ENCODE measurements at regions not wholly inside any gene's neighbourhood (a gene's known extent, or its start where the extent isn't known, plus 50 kb on each side); places are given as distances from the start of the nearest gene placed in this dataset.

DNA sequence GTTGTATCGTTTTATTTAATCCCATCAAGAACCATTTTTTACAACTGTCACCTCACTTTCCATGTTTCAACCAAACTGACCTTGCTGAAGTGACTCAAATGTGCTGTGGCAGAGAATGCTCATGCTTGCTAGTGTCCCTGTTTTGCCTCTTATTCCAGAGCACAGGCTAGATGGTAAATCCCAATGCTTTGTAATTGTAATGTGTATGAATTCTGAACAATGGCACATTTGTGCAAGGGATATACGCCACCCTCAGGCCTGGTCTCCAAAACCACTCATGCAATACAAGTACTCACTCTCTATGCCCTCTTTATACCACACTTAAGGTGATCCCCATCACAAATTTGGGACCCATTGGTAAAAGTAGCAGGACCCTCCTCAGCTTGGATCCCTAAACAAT lies 313.6 kb downstream of the HHIPL2 start:
- in situ Hi-C loops (cut with MboI; ENCODE audit: low sequenced_read_pairs, unreplicated experiment), result no loop called here

DNA sequence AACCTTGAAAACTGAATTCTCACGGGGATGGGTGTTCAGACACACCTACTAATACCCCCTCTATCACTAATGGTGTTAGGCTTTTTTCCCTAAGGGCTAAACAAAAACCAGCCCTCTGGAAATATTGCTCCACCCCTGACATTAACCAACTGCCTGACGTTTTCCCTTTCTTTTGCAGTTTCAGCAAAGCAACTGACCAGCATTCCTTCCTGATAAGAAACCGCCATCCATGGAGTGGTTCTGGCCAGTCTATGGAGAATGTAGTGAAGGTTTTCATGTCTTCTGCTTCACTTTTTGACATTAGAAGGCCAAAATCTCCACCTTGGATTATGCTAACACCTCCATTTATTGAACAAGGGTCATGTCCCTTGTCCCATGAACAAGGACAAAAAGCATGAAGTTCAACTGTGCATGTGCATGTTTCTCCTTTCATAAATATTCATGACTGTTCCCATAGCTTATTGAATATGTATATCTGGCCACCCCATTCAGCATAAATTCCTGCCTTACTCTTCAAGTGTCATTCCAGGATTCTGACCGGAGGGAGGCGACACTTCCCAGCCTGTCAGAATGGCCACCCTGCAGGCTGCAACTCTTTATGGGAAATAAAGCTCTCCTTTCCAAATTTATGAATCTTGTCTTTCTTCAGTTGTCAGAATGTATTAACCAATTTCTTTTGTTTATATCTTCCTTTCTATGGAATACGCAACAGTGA lies 314.3 kb downstream of the HHIPL2 start:
- TF ChIP-seq, protein P1, sequence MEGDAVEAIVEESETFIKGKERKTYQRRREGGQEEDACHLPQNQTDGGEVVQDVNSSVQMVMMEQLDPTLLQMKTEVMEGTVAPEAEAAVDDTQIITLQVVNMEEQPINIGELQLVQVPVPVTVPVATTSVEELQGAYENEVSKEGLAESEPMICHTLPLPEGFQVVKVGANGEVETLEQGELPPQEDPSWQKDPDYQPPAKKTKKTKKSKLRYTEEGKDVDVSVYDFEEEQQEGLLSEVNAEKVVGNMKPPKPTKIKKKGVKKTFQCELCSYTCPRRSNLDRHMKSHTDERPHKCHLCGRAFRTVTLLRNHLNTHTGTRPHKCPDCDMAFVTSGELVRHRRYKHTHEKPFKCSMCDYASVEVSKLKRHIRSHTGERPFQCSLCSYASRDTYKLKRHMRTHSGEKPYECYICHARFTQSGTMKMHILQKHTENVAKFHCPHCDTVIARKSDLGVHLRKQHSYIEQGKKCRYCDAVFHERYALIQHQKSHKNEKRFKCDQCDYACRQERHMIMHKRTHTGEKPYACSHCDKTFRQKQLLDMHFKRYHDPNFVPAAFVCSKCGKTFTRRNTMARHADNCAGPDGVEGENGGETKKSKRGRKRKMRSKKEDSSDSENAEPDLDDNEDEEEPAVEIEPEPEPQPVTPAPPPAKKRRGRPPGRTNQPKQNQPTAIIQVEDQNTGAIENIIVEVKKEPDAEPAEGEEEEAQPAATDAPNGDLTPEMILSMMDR (IDR thresholded peaks at IDR 0.05; ENCODE audit: borderline replicate concordance, control extremely low read depth, extremely low read depth, insufficient read depth, missing control alignments), result no peak
- no peak for DNase-seq (ENCODE audit: low spot score)
- in situ Hi-C loops (cut with MboI; ENCODE audit: low sequenced_read_pairs, unreplicated experiment), result no loop called here

More for the DNA sequence above, 313.6 kb downstream of the HHIPL2 start:
- TF ChIP-seq, protein P1 (IDR thresholded peaks at IDR 0.05; ENCODE audit: borderline replicate concordance, control extremely low read depth, extremely low read depth, insufficient read depth, missing control alignments), result no peak
- DNase-seq (ENCODE audit: low spot score), result no peak

DNA sequence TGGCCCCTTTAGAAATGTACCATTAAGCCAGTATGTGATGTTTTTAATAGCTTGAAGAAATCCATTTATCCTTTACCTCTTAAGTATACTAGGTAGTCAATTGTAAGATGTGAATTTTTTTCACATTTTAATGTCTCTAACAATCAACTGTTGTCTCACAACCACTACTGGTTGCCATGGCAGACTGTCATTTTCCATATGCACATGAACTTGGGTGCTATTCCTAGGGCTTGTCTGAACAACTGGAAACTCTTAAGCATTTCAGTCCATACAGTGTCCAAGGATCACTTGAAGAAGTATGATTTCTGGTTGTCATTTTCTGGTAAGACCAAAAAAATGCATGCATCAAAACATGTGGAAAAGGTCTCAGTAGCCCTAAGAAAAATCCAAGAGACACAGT lies 315.1 kb downstream of the HHIPL2 start:
- TF ChIP-seq, protein P1 (IDR thresholded peaks at IDR 0.05; ENCODE audit: borderline replicate concordance, control extremely low read depth, extremely low read depth, insufficient read depth, missing control alignments), result no peak
- no peak for DNase-seq (ENCODE audit: low spot score)
- in situ Hi-C loops (cut with MboI; ENCODE audit: low sequenced_read_pairs, unreplicated experiment), result no loop called here

DNA sequence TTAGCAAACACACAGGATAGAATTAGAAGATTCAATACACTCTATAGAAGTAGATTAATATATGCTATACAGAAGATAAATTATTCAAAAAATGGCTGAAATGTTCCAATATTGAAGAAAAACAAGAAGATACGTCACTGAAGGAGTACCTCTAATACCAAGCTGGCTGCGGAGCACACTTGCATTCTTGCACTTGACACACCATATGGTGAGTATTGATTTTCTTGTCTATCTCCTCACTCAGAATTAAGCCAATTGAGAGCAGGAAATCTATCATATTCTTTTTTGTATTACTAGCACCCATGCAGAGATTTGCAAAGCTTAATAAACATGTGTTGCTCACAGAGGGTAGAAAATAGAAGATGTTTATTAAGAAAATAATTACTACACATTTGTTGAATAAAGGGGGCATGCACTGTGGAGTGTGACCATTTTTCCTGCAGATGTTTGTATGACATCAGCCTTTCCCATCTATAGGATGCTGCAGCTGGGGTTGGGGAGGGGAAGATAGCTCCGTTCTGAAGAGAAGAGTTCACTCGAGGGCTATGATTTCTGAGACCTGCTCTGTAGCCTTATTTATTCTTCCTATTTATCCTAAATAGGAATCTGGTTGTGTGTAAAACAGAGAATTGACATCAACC lies 318.1 kb downstream of the HHIPL2 start:
- in situ Hi-C loops (cut with MboI; ENCODE audit: low sequenced_read_pairs, unreplicated experiment), result no loop called here
- TF ChIP-seq, protein P1 (IDR thresholded peaks at IDR 0.05; ENCODE audit: borderline replicate concordance, control extremely low read depth, extremely low read depth, insufficient read depth, missing control alignments), result no peak
- DNase-seq (ENCODE audit: low spot score), result no peak

DNA sequence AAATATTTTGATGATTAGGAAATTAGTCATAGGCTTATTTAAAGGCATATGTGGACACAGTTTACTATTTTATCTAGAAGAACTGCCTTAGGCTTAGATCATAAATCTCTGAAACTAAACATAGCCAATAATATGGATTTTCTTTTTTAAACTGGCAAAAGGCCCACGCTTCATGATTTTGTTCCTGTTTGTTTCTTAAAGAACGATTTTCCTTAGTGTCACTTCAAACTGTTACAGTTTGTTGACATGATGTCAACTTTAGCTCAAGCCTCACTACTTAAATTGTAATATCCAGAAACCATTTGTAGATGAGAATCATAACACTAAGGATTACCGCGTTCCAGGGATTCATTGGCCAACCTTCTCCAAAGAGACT lies 322.6 kb downstream of the HHIPL2 start:
- in situ Hi-C loops (cut with MboI; ENCODE audit: low sequenced_read_pairs, unreplicated experiment), result no loop called here
- TF ChIP-seq, protein P1 (IDR thresholded peaks at IDR 0.05; ENCODE audit: borderline replicate concordance, control extremely low read depth, extremely low read depth, insufficient read depth, missing control alignments), result no peak
- no peak for DNase-seq (ENCODE audit: low spot score)

DNA sequence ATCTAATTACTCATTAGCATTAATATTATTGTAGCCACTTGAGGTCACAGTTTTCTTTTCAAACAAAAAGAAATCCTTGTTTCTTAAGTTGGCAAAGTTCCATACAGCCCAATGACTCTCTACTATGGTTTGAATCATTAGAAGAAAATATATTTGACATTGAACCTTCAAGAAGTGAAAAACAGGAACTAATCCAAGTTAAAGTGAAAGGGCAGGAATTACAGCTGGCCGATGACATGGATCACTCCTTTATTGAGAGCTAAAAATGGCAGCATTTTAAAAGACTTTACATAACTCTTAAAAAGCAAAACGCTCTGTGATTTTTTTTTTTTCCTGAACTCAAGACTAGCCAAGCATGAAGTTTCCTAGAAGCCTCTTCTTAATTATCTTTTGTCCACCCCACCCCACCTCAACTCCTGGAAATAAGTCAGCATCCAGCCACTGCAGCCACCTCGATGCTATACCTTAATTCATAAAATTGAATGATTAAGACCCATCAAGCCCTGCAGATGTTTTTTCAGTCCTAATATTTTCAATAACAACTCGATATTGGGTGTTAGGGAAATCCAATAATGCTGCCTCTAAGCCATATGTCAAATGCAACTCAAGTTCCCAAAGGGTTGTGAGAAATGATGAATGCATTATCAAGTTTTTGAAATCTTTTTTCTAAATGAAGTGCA lies 323.1 kb downstream of the HHIPL2 start:
- in situ Hi-C loops (cut with MboI; ENCODE audit: low sequenced_read_pairs, unreplicated experiment), result no loop called here
- TF ChIP-seq, protein P1 (IDR thresholded peaks at IDR 0.05; ENCODE audit: borderline replicate concordance, control extremely low read depth, extremely low read depth, insufficient read depth, missing control alignments), result no peak
- no peak for DNase-seq (ENCODE audit: low spot score)

All from GM13976 (cell line).